ENCODE measurements at regions not wholly inside any gene's neighbourhood (a gene's known extent, or its start where the extent isn't known, plus 50 kb on each side); places are given as distances from the start of the nearest gene placed in this dataset.

DNA sequence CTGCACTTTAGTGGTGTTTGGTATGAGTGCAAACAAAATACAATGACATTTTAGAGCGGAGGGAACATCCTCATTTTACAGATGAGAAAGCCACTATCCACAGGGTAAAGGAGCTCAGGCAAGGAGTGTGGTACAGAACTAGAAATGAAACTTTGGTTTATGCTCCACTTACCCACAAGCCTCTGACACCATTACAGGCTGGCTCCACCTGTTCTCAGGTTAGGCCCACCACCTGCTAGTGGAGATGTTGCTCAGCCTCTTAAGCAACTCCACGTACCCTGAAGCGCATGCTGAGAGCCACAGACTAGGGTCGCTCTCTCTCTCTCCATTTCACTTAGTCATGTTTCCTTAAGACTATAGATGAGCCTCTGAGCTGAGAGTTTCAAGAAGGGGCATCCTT is 130.0 kb downstream of the MBD2 start:
- TF ChIP-seq, protein P1, sequence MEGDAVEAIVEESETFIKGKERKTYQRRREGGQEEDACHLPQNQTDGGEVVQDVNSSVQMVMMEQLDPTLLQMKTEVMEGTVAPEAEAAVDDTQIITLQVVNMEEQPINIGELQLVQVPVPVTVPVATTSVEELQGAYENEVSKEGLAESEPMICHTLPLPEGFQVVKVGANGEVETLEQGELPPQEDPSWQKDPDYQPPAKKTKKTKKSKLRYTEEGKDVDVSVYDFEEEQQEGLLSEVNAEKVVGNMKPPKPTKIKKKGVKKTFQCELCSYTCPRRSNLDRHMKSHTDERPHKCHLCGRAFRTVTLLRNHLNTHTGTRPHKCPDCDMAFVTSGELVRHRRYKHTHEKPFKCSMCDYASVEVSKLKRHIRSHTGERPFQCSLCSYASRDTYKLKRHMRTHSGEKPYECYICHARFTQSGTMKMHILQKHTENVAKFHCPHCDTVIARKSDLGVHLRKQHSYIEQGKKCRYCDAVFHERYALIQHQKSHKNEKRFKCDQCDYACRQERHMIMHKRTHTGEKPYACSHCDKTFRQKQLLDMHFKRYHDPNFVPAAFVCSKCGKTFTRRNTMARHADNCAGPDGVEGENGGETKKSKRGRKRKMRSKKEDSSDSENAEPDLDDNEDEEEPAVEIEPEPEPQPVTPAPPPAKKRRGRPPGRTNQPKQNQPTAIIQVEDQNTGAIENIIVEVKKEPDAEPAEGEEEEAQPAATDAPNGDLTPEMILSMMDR (conservative IDR thresholded peaks at IDR 0.05; ENCODE audit: low read depth, low read length), result no peak
- TF ChIP-seq EZH2 (IDR thresholded peaks at IDR 0.05; ENCODE audit: low read length, unreplicated experiment) (no peak), EZH2phosphoT487 (IDR thresholded peaks at IDR 0.05; ENCODE audit: borderline replicate concordance, low read length) (no peak)

Data from PC-3 (cell line).